ENCODE measurements at regions not wholly inside any gene's neighbourhood (a gene's known extent, or its start where the extent isn't known, plus 50 kb on each side); places are given as distances from the start of the nearest gene placed in this dataset.

DNA sequence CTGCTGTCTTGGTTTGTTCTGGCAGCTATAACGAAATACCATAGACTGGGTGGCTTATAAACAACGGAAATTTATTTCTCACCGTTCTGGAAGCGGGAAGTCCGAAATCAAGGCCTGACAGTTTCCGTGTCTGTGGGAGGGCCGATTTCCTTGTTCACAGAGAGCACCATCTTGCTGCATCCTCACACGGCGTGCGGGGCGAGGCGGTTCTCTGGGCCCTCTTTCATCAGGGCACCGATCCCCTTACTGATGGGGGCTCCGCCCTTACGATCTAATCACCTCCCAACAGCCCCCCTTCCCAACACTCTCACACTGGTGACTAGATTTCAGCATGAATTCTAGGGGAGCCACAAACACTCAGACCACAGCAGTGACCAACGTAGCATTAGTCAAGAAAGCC lies 578.3 kb upstream of the FAT1 start:
- Mint-ChIP-seq H3K9me3 (peaks cover 54% of the 10 kb centered on the region), H3K27ac (no peak overlapping the region), H3K4me1 (ENCODE audit: low read depth) (no peaks in the 10 kb centered on the region), H3K4me3 (ENCODE audit: low read depth) (no peak overlapping the region), H3K36me3 (ENCODE audit: low read depth) (no peaks in the 10 kb centered on the region), H3K27me3 (ENCODE audit: low read depth) (no peaks in the 10 kb centered on the region)
- intact Hi-C loops (cut with micrococcal nuclease) = no loop called here
- no peak for DNase-seq (ENCODE audit: low spot score)

DNA sequence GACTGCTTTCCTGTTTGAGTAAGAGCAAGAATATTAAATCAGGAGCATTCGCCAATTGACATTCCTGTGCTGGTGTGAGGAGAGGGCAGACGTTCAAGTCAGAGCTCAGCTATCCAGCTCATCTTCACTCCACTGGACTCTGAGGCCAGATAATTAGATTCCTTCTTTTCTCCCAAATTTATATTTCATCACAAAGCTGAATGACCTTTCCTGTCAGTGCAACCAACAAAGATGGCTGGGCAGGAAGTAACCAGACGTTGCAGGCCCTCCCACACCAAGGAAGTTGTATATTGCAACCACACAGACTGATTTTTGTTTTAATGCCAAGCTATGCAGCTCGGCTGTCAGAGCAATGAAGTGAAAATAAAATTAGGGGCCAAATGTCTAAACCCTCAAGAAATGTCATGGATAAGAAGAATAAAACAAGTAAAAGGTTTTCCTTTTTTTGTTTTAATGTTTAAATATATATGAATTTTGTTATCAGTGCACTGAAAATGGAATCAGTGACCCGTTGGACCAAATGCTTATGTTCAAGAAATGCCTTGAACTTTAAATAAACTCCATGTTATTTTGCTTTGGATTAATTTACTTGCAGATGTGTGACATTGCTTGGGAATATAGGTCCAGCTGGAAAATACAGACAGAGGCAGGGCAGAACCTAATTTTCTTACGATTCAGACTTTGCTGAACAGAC lies 578.9 kb upstream of the FAT1 start:
- H3K27ac Mint-ChIP-seq = no peak overlapping the region
- intact Hi-C loops (cut with micrococcal nuclease) = no loop called here
- peaks cover 48% of the 10 kb centered on the region for H3K9me3 Mint-ChIP-seq
- H3K4me1 Mint-ChIP-seq (ENCODE audit: low read depth) = no peaks in the 10 kb centered on the region
- DNase-seq (ENCODE audit: low spot score) = no peak
- no peaks in the 10 kb centered on the region for H3K27me3 Mint-ChIP-seq (ENCODE audit: low read depth)
- H3K4me3 Mint-ChIP-seq (ENCODE audit: low read depth) = no peak overlapping the region
- no peaks in the 10 kb centered on the region for H3K36me3 Mint-ChIP-seq (ENCODE audit: low read depth)

DNA sequence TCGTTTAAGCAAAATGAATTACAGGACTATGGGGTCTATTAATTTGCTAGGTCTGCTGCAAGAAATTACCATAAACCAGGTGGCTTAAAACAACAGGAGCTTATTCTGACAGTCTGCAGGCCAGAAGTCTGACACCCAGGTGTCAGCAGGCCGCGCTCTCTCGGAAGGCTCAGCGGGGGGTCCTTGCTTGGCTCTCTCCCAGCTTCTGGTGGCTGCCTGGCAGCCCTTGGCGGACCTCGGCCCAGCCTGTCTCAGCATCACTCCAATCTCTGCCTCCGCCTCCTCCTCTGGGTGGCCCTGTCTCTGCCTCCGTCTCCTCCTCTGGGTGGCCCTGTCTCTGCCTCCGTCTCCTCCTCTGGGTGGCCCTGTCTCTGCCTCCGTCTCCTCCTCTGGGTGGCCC lies 580.5 kb upstream of the FAT1 start:
- DNase-seq (ENCODE audit: low spot score) = no peak
- no peaks in the 10 kb centered on the region for H3K27me3 Mint-ChIP-seq (ENCODE audit: low read depth)
- no peaks in the 10 kb centered on the region for H3K4me1 Mint-ChIP-seq (ENCODE audit: low read depth)
- peaks cover 43% of the 10 kb centered on the region for H3K9me3 Mint-ChIP-seq
- no peak overlapping the region for H3K4me3 Mint-ChIP-seq (ENCODE audit: low read depth)
- intact Hi-C loops (cut with micrococcal nuclease) = no loop called here
- no peak overlapping the region for H3K27ac Mint-ChIP-seq
- no peaks in the 10 kb centered on the region for H3K36me3 Mint-ChIP-seq (ENCODE audit: low read depth)

DNA sequence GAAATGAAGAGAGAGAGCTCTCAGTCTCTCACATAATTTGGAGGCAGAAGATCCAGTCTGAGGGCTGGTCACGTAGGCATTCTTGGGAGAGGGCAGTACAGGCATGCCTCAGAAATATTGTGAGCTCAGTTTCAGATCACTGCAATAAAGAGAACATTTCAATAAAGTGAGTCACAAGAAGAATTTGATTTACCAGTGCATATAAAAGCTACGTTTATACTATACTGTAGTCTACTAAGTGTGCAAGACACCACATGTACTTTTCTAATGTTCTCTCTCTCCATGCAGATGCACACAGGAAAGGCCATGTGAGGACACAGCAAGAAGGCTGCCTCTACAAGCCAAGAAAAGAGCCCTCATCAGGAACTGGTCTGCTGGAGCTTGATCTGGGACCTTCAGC lies 583.5 kb upstream of the FAT1 start:
- H3K36me3 Mint-ChIP-seq (ENCODE audit: low read depth) = no peaks in the 10 kb centered on the region
- H3K27me3 Mint-ChIP-seq (ENCODE audit: low read depth) = no peaks in the 10 kb centered on the region
- H3K9me3 Mint-ChIP-seq = peaks cover 39% of the 10 kb centered on the region
- intact Hi-C loops (cut with micrococcal nuclease) = no loop called here
- no peaks in the 10 kb centered on the region for H3K4me1 Mint-ChIP-seq (ENCODE audit: low read depth)
- no peak overlapping the region for H3K27ac Mint-ChIP-seq
- no peak for DNase-seq (ENCODE audit: low spot score)
- H3K4me3 Mint-ChIP-seq (ENCODE audit: low read depth) = no peak overlapping the region

DNA sequence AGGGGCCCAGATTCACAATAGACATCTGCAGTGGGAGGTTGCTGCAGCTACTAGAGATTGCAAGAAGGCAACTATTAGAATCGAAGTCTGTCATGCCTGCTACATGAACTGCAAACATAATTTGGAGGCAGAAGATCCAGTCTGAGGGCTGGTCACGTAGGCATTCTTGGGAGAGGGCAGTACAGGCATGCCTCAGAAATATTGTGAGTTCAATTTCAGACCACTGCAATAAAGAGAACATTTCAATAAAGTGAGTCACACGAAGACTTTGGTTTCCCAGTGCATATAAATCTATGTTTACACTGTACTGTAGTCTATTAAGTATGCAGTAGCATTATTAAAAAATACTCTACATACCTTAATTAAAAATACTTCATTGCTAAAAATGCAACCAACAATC lies 585.8 kb upstream of the FAT1 start:
- H3K4me3 Mint-ChIP-seq (ENCODE audit: low read depth) = no peak overlapping the region
- intact Hi-C loops (cut with micrococcal nuclease) = no loop called here
- no peak overlapping the region for H3K27ac Mint-ChIP-seq
- no peaks in the 10 kb centered on the region for H3K36me3 Mint-ChIP-seq (ENCODE audit: low read depth)
- H3K4me1 Mint-ChIP-seq (ENCODE audit: low read depth) = no peaks in the 10 kb centered on the region
- DNase-seq (ENCODE audit: low spot score) = no peak
- peaks cover 31% of the 10 kb centered on the region for H3K9me3 Mint-ChIP-seq
- no peaks in the 10 kb centered on the region for H3K27me3 Mint-ChIP-seq (ENCODE audit: low read depth)

DNA sequence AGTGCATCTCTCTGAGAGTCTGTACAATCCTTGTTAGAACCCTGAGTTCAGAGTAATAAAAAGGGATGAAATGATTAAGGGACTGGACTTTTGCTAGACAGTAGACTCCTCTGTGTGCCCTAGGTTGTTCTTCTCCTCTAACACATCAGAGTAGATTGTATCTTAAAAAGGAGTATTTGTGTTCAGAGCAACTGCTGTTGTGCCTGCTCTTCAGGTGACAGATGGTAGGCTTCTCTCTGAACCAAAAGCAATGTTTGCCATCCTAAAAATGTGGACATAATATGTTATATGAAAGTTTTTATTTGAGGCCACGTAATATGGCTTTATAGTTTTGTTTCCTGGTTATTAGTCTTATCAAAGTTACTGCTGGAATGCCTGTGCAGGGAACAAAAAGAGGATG lies 588.6 kb upstream of the FAT1 start:
- Mint-ChIP-seq H3K9me3 (peaks cover 20% of the 10 kb centered on the region), H3K27me3 (ENCODE audit: low read depth) (no peaks in the 10 kb centered on the region), H3K27ac (no peak overlapping the region), H3K4me3 (ENCODE audit: low read depth) (no peak overlapping the region), H3K36me3 (ENCODE audit: low read depth) (no peaks in the 10 kb centered on the region), H3K4me1 (ENCODE audit: low read depth) (no peaks in the 10 kb centered on the region)
- intact Hi-C loops (cut with micrococcal nuclease) = no loop called here
- no peak for DNase-seq (ENCODE audit: low spot score)

DNA sequence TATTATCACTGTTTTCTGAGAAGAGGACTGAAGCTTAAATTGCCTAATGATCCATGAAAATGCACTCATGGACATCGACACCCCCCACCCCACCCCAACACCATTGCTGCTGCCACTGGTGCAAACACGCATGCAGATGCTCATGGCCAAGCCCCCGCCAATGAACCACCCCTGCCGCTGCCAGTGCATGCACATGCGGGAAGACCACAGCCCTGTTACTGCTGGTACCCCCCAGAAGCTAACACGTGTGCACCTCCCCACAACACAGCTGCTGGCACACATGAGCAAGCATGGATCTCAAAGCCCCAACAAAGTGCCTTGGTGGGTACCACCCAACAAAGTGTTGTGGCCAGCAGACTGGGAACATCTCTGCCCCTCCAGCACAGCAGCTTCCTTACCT lies 594.1 kb upstream of the FAT1 start:
- H3K27ac Mint-ChIP-seq = no peak overlapping the region
- no peaks in the 10 kb centered on the region for H3K4me1 Mint-ChIP-seq (ENCODE audit: low read depth)
- intact Hi-C loops (cut with micrococcal nuclease) = no loop called here
- no peaks in the 10 kb centered on the region for H3K36me3 Mint-ChIP-seq (ENCODE audit: low read depth)
- DNase-seq (ENCODE audit: low spot score) = no peak
- no peaks in the 10 kb centered on the region for H3K27me3 Mint-ChIP-seq (ENCODE audit: low read depth)
- no peak overlapping the region for H3K4me3 Mint-ChIP-seq (ENCODE audit: low read depth)
- H3K9me3 Mint-ChIP-seq = peaks cover 27% of the 10 kb centered on the region

DNA sequence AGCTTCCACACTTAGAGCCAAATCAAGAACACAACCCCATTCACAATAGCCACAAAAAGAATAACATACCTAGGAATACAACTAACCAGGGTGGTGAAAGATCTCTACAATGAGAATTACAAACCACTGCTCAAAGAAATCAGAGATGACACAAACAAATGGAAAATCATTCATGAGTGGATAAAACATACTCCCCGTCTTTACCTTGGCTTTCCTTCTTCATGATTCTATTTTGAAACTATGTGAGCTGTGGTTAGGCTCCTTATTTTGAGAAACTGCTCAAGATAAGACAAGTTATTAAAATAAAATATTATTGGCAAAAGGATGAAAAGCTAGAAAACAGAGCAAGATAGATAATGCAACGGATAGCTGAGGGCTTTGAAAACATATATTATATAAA lies 598.1 kb upstream of the FAT1 start:
- Mint-ChIP-seq H3K27ac (no peak overlapping the region), H3K36me3 (ENCODE audit: low read depth) (no peaks in the 10 kb centered on the region), H3K9me3 (peaks cover 32% of the 10 kb centered on the region), H3K27me3 (ENCODE audit: low read depth) (no peaks in the 10 kb centered on the region), H3K4me3 (ENCODE audit: low read depth) (no peak overlapping the region), H3K4me1 (ENCODE audit: low read depth) (no peaks in the 10 kb centered on the region)
- intact Hi-C loops (cut with micrococcal nuclease) = no loop called here
- no peak for DNase-seq (ENCODE audit: low spot score)

DNA sequence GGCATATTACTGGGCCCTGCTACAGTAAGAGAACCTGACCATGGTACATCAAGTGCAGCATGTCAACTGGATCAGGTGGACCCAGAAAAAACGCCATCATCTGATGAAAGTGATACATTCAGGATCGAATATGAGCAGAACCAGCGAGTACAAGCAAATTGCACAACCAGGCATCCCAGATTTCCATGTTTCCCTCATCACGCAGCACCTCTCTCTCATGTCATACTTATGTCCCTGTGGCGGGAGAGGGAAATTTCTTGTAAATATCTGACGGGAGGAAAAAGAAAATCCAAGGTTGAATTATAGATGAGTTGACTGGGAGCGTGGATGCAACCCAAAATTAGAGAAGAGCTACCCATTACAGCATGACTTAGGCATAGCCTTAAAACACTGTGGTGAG lies 608.5 kb upstream of the FAT1 start:
- Mint-ChIP-seq H3K4me3 (ENCODE audit: low read depth) (no peak overlapping the region), H3K27ac (no peak overlapping the region), H3K4me1 (ENCODE audit: low read depth) (no peaks in the 10 kb centered on the region), H3K9me3 (peaks cover 53% of the 10 kb centered on the region), H3K27me3 (ENCODE audit: low read depth) (no peaks in the 10 kb centered on the region), H3K36me3 (ENCODE audit: low read depth) (no peaks in the 10 kb centered on the region)
- DNase-seq (ENCODE audit: low spot score) = no peak
- intact Hi-C loops (cut with micrococcal nuclease) = no loop called here

DNA sequence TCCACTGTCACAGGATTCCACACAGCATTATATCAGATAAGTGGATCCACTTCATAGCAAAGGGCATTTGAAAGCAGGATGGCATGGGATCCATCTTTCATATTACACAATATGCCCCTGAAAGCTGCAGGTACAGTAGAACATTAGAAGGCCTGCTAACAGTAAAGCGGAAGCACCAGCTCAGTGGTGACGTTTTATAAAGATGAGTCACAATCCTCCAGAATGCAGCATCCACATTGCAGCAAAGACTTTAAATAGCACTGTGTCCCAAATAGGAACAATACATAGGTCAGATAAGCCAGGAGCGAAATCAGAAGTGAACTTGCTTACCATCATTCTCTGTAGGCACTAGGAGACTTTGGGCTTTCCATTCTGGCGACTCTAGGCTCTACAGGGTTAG lies 609.5 kb upstream of the FAT1 start:
- H3K27ac Mint-ChIP-seq = no peak overlapping the region
- H3K9me3 Mint-ChIP-seq = peaks cover 48% of the 10 kb centered on the region
- H3K36me3 Mint-ChIP-seq (ENCODE audit: low read depth) = no peaks in the 10 kb centered on the region
- H3K4me1 Mint-ChIP-seq (ENCODE audit: low read depth) = no peaks in the 10 kb centered on the region
- no peak for DNase-seq (ENCODE audit: low spot score)
- no peak overlapping the region for H3K4me3 Mint-ChIP-seq (ENCODE audit: low read depth)
- intact Hi-C loops (cut with micrococcal nuclease) = no loop called here
- H3K27me3 Mint-ChIP-seq (ENCODE audit: low read depth) = no peaks in the 10 kb centered on the region

DNA sequence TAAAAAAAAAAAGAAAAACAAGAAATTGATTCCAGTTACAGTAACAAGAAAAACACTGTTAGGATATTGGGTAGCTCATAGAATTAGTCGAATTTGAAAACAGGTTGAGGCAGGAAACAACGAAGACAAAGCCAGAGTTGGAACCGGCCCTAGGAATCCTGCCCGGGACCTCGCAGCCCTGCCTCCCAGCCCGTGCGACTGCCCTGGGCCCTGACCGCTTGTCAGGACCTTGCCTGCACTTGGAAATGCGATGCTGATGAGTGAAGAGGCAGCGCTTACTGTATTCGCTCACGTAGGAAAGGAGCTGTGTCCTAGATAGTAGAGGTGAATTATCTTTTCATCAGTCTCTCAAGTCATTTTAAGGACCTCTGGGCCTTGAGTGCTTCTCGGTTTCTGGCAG lies 611.7 kb upstream of the FAT1 start:
- no peaks in the 10 kb centered on the region for H3K36me3 Mint-ChIP-seq (ENCODE audit: low read depth)
- H3K9me3 Mint-ChIP-seq = peaks cover 42% of the 10 kb centered on the region
- no peak for DNase-seq (ENCODE audit: low spot score)
- no peaks in the 10 kb centered on the region for H3K27me3 Mint-ChIP-seq (ENCODE audit: low read depth)
- intact Hi-C loops (cut with micrococcal nuclease) = no loop called here
- H3K27ac Mint-ChIP-seq = no peak overlapping the region
- H3K4me3 Mint-ChIP-seq (ENCODE audit: low read depth) = no peak overlapping the region
- no peaks in the 10 kb centered on the region for H3K4me1 Mint-ChIP-seq (ENCODE audit: low read depth)

DNA sequence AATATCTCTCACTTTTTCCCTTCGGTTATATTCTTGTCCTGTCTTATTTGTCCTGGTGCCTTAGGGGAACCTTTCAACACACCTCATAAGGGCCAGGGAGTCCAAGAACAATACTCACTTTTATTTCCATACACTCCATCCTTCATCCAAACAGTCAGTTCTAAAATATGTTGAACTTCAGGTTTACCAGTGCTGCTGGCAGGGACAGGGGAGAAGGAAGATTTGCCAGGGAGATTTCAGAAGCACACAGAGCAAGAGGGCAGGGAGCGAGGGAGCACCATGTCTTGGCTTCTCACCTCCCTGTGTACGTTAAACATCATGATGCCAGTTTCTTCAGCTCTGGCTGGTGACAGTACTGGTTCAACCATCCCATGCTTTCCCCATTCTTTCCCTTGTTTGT lies 631.1 kb upstream of the FAT1 start:
- no peak for DNase-seq (ENCODE audit: low spot score)
- Mint-ChIP-seq H3K36me3 (ENCODE audit: low read depth) (no peaks in the 10 kb centered on the region), H3K4me3 (ENCODE audit: low read depth) (no peak overlapping the region), H3K9me3 (peaks cover 37% of the 10 kb centered on the region), H3K27me3 (ENCODE audit: low read depth) (no peaks in the 10 kb centered on the region), H3K27ac (no peak overlapping the region), H3K4me1 (ENCODE audit: low read depth) (no peaks in the 10 kb centered on the region)
- intact Hi-C loops (cut with micrococcal nuclease) = no loop called here

DNA sequence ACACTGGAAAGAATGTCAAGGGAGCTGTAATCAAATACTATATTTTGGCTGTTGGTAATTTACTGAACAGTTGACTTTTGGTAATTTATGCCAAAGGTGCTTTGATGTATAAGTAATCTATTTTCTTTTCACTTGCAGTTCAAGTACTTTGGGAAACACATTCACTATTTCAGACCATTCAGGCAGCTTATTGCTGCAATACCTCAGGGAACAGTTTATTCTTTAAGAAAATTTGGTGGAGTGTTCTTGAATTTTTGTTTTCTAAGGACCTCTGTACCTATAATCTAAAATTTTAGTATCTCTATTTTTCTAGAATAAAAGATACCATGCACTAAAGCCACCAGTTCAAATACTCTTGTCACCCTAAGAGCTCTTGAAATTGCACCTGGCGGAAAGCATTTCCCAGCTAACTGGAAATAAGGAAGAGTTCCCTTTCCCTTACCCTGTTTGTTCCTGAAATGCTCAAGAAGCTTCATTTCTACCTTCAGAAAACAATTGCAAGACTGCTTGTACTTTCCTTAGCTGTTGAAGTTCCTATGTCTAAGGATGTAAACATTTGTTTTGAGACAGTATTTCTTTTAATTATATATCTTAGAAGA lies 633.5 kb upstream of the FAT1 start:
- H3K9me3 Mint-ChIP-seq = peaks cover 34% of the 10 kb centered on the region
- H3K4me3 Mint-ChIP-seq (ENCODE audit: low read depth) = no peak overlapping the region
- no peaks in the 10 kb centered on the region for H3K36me3 Mint-ChIP-seq (ENCODE audit: low read depth)
- DNase-seq (ENCODE audit: low spot score) = no peak
- intact Hi-C loops (cut with micrococcal nuclease) = no loop called here
- H3K27ac Mint-ChIP-seq = no peak overlapping the region
- H3K27me3 Mint-ChIP-seq (ENCODE audit: low read depth) = no peaks in the 10 kb centered on the region
- H3K4me1 Mint-ChIP-seq (ENCODE audit: low read depth) = no peaks in the 10 kb centered on the region

DNA sequence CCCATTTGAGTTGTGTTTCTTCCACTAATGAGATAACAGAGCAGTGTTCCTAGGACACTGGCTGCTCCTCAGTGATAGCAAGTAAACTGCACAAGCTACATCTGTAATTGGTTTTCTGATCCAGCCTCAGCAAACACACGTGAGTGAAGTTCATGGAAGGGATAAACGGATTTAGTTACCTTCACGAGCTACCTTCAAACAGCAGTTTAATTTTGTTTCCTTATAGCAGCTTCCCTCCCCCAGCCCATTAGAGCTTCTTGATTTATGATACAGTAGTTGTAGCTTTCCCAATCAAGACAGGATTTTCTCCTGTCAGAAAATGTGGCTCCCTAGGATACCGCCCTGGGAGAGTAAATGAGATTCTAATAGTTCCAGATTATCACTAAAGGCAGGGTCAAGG lies 634.2 kb upstream of the FAT1 start:
- no peak for DNase-seq (ENCODE audit: low spot score)
- H3K36me3 Mint-ChIP-seq (ENCODE audit: low read depth) = no peaks in the 10 kb centered on the region
- H3K9me3 Mint-ChIP-seq = peaks cover 31% of the 10 kb centered on the region
- no peak overlapping the region for H3K27ac Mint-ChIP-seq
- intact Hi-C loops (cut with micrococcal nuclease) = no loop called here
- H3K4me3 Mint-ChIP-seq (ENCODE audit: low read depth) = no peak overlapping the region
- no peaks in the 10 kb centered on the region for H3K4me1 Mint-ChIP-seq (ENCODE audit: low read depth)
- H3K27me3 Mint-ChIP-seq (ENCODE audit: low read depth) = no peaks in the 10 kb centered on the region

Data from activated T-helper 2 cell treated with anti-CD3 and anti-CD28 coated beads, Interferon-gamma antibody, Interleukin-2, Interleukin-4, amounts not matched to agents 10 μg/mL and 5 μg/mL and 100 μg/mL, durations not matched to agents 14 hours and 24 hours and 36 hours (primary cell).